A549 (cell line): ENCODE measurements at regions not wholly inside any gene's neighbourhood (a gene's known extent, or its start where the extent isn't known, plus 50 kb on each side); places are given as distances from the start of the nearest gene placed in this dataset.

ENCODE experiments used
- ATAC-seq, 2 experiments: fragments of 200-7000 bp in 1 of 2; fragments of >200 bp in 1 of 2; cut with Nextera tagmentation in 1 of 2; cut with Tn5 transposase in 1 of 2; 3 replicates each; pipeline versions ENCODE4 v1.8.0 to v1.9.1; 2018 to 2020; ENCODE audit warnings: mild to moderate bottlenecking in 1 of 2, moderate library complexity in 1 of 2
- CTCF ChIA-PET: fragments of 300-600 bp; sonication (Branson Sonifier 250); formaldehyde crosslinking; extraction: SDS; loops from one replicate; lab custom pipeline; 2021; ENCODE audit warnings: antibody characterized with exemption, inconsistent platforms; lab: Yijun Ruan, JAX
- POLR2A ChIA-PET: fragments of 350-600 bp; formaldehyde crosslinking; extraction: SDS; loops from one replicate; lab custom pipeline; 2021; ENCODE audit warnings: antibody characterized with exemption, inconsistent platforms; lab: Yijun Ruan, JAX
- DNase-seq, 2 experiments: peaks; one replicate each; pipeline versions ENCODE4 v3.0.0 to v3.0.0-alpha.2; 2011 to 2016; ENCODE audit warnings: low read depth in 1 of 2, low spot score in 1 of 2
- FAIRE-seq: peaks from 2 replicates; lab custom pipeline; 2011; peaks lifted over from hg19 to GRCh38; lab: Jason Lieb, UNC
- H3K27ac ChIP-seq, 2 experiments: fragments of >200 bp; sonication (Bioruptor Twin); formaldehyde crosslinking; 3 replicates each; pipeline ENCODE4 v1.5.1; 2016 to 2017
- H3K4me1 ChIP-seq: fragments of >200 bp; sonication (Bioruptor Twin); formaldehyde crosslinking; 3 replicates; pipeline ENCODE4 v1.6.1; 2016
- H3K4me2 ChIP-seq: fragments of >200 bp; sonication (Bioruptor Twin); formaldehyde crosslinking; 3 replicates; pipeline ENCODE4 v1.6.1; 2016
- H3K4me3 ChIP-seq: fragments of >200 bp; sonication (Bioruptor Twin); formaldehyde crosslinking; 3 replicates; pipeline ENCODE4 v1.5.1; 2016
- H3K9me3 ChIP-seq: fragments of >200 bp; sonication (Bioruptor Twin); formaldehyde crosslinking; 3 replicates; pipeline ENCODE4 v1.6.1; 2016
- CBX2 ChIP-seq: fragments of 200-600 bp; sonication (generic); IDR thresholded peaks from 2 replicates; pipeline ENCODE4 v1.6.1; 2016; ENCODE audit warnings: low read depth, mild to moderate bottlenecking, borderline replicate concordance
- CEBPB ChIP-seq, 2 experiments: fragments of >200 bp in 1 of 2; sonication (Bioruptor Twin) in 1 of 2; formaldehyde crosslinking in 1 of 2; IDR thresholded peaks; 2 replicates each; pipeline ENCODE4 v1.6.1; 2012 to 2016
- CHD4 ChIP-seq: fragments of 200-600 bp; sonication (generic); IDR thresholded peaks from 2 replicates; pipeline ENCODE4 v1.6.1; 2016; ENCODE audit warnings: antibody characterized with exemption, mild to moderate bottlenecking, borderline replicate concordance
- EHMT2 ChIP-seq: fragments of 200-600 bp; sonication (generic); IDR thresholded peaks from 2 replicates; pipeline ENCODE4 v1.6.1; 2016; ENCODE audit warnings: antibody characterized with exemption, low read depth, mild to moderate bottlenecking, moderate library complexity
- ESRRA ChIP-seq: fragments of 150-350 bp; IDR thresholded peaks from 2 replicates; pipeline ENCODE4 v1.6.1; 2014; ENCODE audit warnings: mild to moderate bottlenecking, low read length, borderline replicate concordance
- FOSL2 ChIP-seq, 2 experiments: fragments of 450-650 bp in 1 of 2; fragments of >200 bp in 1 of 2; sonication (Bioruptor Twin) in 1 of 2; formaldehyde crosslinking; IDR thresholded peaks; 2 replicates each; pipeline versions ENCODE4 v1.5.0 to v1.6.1; 2016 to 2020; ENCODE audit warnings: mild to moderate bottlenecking in 1 of 2, moderate library complexity in 1 of 2
- FOXS1 ChIP-seq: fragments of 250-450 bp; sonication (Bioruptor Pico); IDR thresholded peaks from 2 replicates; pipeline ENCODE4 v1.5.0; 2020; ENCODE audit warnings: mild to moderate bottlenecking, moderate library complexity
- GATA3 ChIP-seq: IDR thresholded peaks from 2 replicates; pipeline ENCODE4 v1.6.1; 2012; ENCODE audit warnings: borderline replicate concordance
- KDM1A ChIP-seq: fragments of 200-600 bp; sonication (generic); IDR thresholded peaks from 2 replicates; pipeline ENCODE4 v1.6.1; 2016; ENCODE audit warnings: low read depth, mild to moderate bottlenecking
- MAFK ChIP-seq: fragments of 450-650 bp; IDR thresholded peaks from 2 replicates; pipeline ENCODE4 v1.6.1; 2014; ENCODE audit not compliant: partially characterized antibody
- MYC ChIP-seq: IDR thresholded peaks from 2 replicates; pipeline ENCODE4 v1.6.1; 2012; ENCODE audit warnings: mild to moderate bottlenecking, inconsistent platforms, low read length, improper control_type of control experiment, borderline replicate concordance
- NFE2L2 ChIP-seq: fragments of 150-350 bp; conservative IDR thresholded peaks from 2 replicates; pipeline ENCODE4 v1.6.1; 2014; ENCODE audit warnings: low read length
- RAD21 ChIP-seq, 2 experiments: fragments of >200 bp in 1 of 2; sonication (Bioruptor Twin) in 1 of 2; formaldehyde crosslinking in 1 of 2; IDR thresholded peaks in 1 of 2; conservative IDR thresholded peaks in 1 of 2; 2 replicates in 1 of 2; 3 replicates in 1 of 2; pipeline ENCODE4 v1.6.1; 2012 to 2018; ENCODE audit warnings: inconsistent platforms in 1 of 2
- TP53 ChIP-seq: fragments of 250-450 bp; sonication (Bioruptor Pico); IDR thresholded peaks from 2 replicates; pipeline ENCODE4 v1.5.0; 2021; ENCODE audit warnings: mild to moderate bottlenecking, moderate library complexity
- ZC3H11A ChIP-seq: fragments of 450-650 bp; IDR thresholded peaks from 2 replicates; pipeline ENCODE4 v1.6.1; 2014; ENCODE audit warnings: antibody characterized with exemption, mild to moderate bottlenecking
- WGBS: methylation state at CpG from one replicate; pipeline ENCODE4 v1.1.6; 2017; ENCODE audit errors: missing lambda C conversion rate; 5-methylcytosine and 5-hydroxymethylcytosine counted together
- TF ChIP-seq, protein P1 (sequence below): fragments of >200 bp; sonication (Bioruptor Twin); formaldehyde crosslinking; IDR thresholded peaks from 3 replicates; pipeline ENCODE4 v1.6.1; 2016
- TF ChIP-seq, protein P2 (sequence below): fragments of 150-350 bp; IDR thresholded peaks from 2 replicates; pipeline ENCODE4 v1.6.1; 2014; ENCODE audit warnings: low read depth, mild to moderate bottlenecking, low read length
- TF ChIP-seq, protein P3 (sequence below): fragments of 250-450 bp; sonication (Bioruptor Pico); IDR thresholded peaks from 2 replicates; pipeline ENCODE4 v1.5.0; 2021; ENCODE audit warnings: mild to moderate bottlenecking, moderate library complexity, borderline replicate concordance
- TF ChIP-seq, protein P4 (sequence below): fragments of 250-450 bp; sonication (Bioruptor Pico); IDR thresholded peaks from 2 replicates; pipeline ENCODE4 v1.5.0; 2020; ENCODE audit warnings: low read depth, mild to moderate bottlenecking, moderate library complexity
- TF ChIP-seq, protein P5 (sequence below): fragments of >200 bp; sonication (Bioruptor Twin); formaldehyde crosslinking; IDR thresholded peaks from 2 replicates; pipeline ENCODE4 v1.6.1; 2016

DNA sequence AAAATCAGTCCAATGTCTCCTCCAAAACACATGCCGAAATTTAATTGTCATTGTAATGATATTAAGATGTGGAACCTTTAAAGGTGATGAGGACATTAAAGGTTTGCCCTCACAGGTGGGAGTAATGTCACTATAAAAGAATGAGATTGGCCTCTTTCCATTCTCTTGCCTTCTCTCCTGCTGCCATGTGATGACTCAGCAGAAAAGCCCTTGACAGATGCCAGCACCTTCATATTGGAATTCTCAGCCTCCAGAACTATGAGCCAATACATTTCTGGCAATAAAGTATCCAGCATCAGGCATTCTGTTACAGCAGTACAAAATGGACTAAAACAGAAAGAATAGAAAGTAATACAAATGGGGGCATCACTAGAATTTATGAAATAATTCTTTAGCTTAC, 609.7 kb downstream of the SLC16A7 start:
- no peak overlapping the region for H3K27ac ChIP-seq
- CTCF ChIA-PET = no interaction called here
- POLR2A ChIA-PET = no interaction called here
- TF ChIP-seq, protein P1, sequence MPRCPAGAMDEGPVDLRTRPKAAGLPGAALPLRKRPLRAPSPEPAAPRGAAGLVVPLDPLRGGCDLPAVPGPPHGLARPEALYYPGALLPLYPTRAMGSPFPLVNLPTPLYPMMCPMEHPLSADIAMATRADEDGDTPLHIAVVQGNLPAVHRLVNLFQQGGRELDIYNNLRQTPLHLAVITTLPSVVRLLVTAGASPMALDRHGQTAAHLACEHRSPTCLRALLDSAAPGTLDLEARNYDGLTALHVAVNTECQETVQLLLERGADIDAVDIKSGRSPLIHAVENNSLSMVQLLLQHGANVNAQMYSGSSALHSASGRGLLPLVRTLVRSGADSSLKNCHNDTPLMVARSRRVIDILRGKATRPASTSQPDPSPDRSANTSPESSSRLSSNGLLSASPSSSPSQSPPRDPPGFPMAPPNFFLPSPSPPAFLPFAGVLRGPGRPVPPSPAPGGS = no peak
- TF ChIP-seq TP53 (CRISPR knock-in tag) = no peak
- peak; percentile 93 for TF ChIP-seq NFE2L2
- no peak for TF ChIP-seq FOSL2 (IDR thresholded peaks at IDR 0.05)
- TF ChIP-seq FOSL2 (CRISPR knock-in tag; IDR thresholded peaks at IDR 0.05) = peak; percentile 42; the same call in 1 of the 2 replicates
- no peak for TF ChIP-seq EHMT2
- peak; percentile 99 for TF ChIP-seq MAFK
- ATAC-seq = peak; percentile 34 to 49; a peak in 2 of 6 replicates
- peak in 1 of 2 experiments; percentile 46 for DNase-seq
- 58% methylated on average over 1 of the region's 1 CpG for WGBS
- H3K4me3 ChIP-seq = no peak overlapping the region
- H3K4me2 ChIP-seq = no peak overlapping the region
- peaks cover 13% of the 10 kb centered on the region for H3K4me1 ChIP-seq
- FAIRE-seq = no peak
- H3K9me3 ChIP-seq = no peaks in the 10 kb centered on the region

DNA sequence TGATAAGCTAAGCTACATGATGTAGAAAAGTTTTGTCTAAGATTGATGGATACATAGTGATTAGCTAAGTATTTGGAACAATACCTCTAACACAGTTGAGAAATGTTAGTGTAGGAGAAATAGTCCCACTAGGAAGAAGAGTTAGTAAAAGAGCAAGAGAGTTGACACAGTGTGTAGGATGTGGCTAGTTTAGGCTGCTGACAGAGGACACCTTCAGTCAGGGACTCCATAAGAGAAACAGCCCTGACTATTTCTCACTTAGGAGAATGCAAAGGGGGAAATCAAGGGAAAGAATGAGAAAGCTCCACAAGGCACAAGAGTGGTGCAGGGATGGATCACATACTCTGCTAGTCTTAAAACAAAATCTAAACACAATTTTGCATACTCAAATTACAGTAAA, 613.7 kb downstream of the SLC16A7 start:
- CTCF ChIA-PET = interaction anchor here (0.5 kb wide), 1 partner anchor 243 kb away, joined by 4 read pairs; no protein-coding TSS in a partner anchor
- Histone ChIP-seq H3K4me1 (peaks cover 13% of the 10 kb centered on the region), H3K9me3 (no peaks in the 10 kb centered on the region), H3K27ac (no peak overlapping the region), H3K4me2 (peak overlapping the region; percentile 66), H3K4me3 (peak overlapping the region; percentile 19; the same call in 1 of the 3 replicates)
- FAIRE-seq (no peak), DNase-seq (no peak), ATAC-seq (peak; percentile 34 to 36; a peak in 1 of 6 replicates)
- TF ChIP-seq RAD21 (conservative IDR thresholded peaks at IDR 0.05 in 1 of 2, IDR thresholded peaks at IDR 0.05 in 1 of 2) (no peak), FOXS1 (no peak), KDM1A (no peak), GATA3 (no peak), ESRRA (no peak), MYC (no peak), CHD4 (no peak), FOSL2 (IDR thresholded peaks at IDR 0.05) (no peak), FOSL2 (CRISPR knock-in tag; IDR thresholded peaks at IDR 0.05) (no peak), CBX2 (no peak), CEBPB (IDR thresholded peaks at IDR 0.05) (no peak), ZC3H11A (no peak)
- TF ChIP-seq, protein P2, sequence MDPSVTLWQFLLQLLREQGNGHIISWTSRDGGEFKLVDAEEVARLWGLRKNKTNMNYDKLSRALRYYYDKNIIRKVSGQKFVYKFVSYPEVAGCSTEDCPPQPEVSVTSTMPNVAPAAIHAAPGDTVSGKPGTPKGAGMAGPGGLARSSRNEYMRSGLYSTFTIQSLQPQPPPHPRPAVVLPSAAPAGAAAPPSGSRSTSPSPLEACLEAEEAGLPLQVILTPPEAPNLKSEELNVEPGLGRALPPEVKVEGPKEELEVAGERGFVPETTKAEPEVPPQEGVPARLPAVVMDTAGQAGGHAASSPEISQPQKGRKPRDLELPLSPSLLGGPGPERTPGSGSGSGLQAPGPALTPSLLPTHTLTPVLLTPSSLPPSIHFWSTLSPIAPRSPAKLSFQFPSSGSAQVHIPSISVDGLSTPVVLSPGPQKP = no peak
- TF ChIP-seq, protein P3, sequence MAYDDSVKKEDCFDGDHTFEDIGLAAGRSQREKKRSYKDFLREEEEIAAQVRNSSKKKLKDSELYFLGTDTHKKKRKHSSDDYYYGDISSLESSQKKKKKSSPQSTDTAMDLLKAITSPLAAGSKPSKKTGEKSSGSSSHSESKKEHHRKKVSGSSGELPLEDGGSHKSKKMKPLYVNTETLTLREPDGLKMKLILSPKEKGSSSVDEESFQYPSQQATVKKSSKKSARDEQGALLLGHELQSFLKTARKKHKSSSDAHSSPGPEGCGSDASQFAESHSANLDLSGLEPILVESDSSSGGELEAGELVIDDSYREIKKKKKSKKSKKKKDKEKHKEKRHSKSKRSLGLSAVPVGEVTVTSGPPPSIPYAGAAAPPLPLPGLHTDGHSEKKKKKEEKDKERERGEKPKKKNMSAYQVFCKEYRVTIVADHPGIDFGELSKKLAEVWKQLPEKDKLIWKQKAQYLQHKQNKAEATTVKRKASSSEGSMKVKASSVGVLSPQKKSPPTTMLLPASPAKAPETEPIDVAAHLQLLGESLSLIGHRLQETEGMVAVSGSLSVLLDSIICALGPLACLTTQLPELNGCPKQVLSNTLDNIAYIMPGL (CRISPR knock-in tag) = no peak
- TF ChIP-seq, protein P4, sequence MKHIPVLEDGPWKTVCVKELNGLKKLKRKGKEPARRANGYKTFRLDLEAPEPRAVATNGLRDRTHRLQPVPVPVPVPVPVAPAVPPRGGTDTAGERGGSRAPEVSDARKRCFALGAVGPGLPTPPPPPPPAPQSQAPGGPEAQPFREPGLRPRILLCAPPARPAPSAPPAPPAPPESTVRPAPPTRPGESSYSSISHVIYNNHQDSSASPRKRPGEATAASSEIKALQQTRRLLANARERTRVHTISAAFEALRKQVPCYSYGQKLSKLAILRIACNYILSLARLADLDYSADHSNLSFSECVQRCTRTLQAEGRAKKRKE (CRISPR knock-in tag) = no peak
- TF ChIP-seq, protein P5, sequence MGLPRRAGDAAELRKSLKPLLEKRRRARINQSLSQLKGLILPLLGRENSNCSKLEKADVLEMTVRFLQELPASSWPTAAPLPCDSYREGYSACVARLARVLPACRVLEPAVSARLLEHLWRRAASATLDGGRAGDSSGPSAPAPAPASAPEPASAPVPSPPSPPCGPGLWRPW = no peak
- POLR2A ChIA-PET = no interaction called here
